WERI-Rb-1 (cell line): ENCODE measurements at regions not wholly inside any gene's neighbourhood (a gene's known extent, or its start where the extent isn't known, plus 50 kb on each side); places are given as distances from the start of the nearest gene placed in this dataset.

ENCODE experiments used
- DNase-seq: peaks from one replicate; pipeline ENCODE4 v3.0.0-alpha.2; 2020
- H3K27ac ChIP-seq: fragments of 250-450 bp; sonication (Bioruptor Pico); 2 replicates; pipeline ENCODE4 v1.5.1; 2020; ENCODE audit warnings: mild to moderate bottlenecking, moderate library complexity
- H3K27me3 ChIP-seq: fragments of 250-450 bp; sonication (Bioruptor Pico); 2 replicates; pipeline ENCODE4 v1.5.1; 2021; ENCODE audit warnings: mild to moderate bottlenecking, low read depth, moderate library complexity; ENCODE audit not compliant: insufficient read depth, severe bottlenecking
- H3K36me3 ChIP-seq: fragments of 250-450 bp; sonication (Bioruptor Pico); 2 replicates; pipeline ENCODE4 v1.5.1; 2020; ENCODE audit warnings: mild to moderate bottlenecking, moderate library complexity
- H3K4me3 ChIP-seq: 2 replicates; pipeline ENCODE4 v1.5.1; 2011; ENCODE audit warnings: low read depth, mild to moderate bottlenecking, control low read depth, low read length
- H3K9me3 ChIP-seq: fragments of 250-450 bp; sonication (Bioruptor Pico); 2 replicates; pipeline ENCODE4 v1.5.1; 2021; ENCODE audit warnings: mild to moderate bottlenecking, moderate library complexity; ENCODE audit not compliant: severe bottlenecking
- CTCF ChIP-seq: IDR thresholded peaks from 2 replicates; pipeline ENCODE4 v1.5.1; 2011; ENCODE audit warnings: low read depth, mild to moderate bottlenecking, control low read depth, inconsistent platforms, low read length

- H3K4me3 ChIP-seq: no peak overlapping the region
- no peak for TF ChIP-seq CTCF
- no peaks in the 10 kb centered on the region for H3K9me3 ChIP-seq
- H3K27ac ChIP-seq: no peak overlapping the region
- H3K36me3 ChIP-seq: no peaks in the 10 kb centered on the region
- H3K27me3 ChIP-seq: peaks cover 16% of the 10 kb centered on the region
- DNase-seq: no peak
Measured at GRCh38 chr15:39299486-39300267, 281.2 kb upstream of the THBS1 start.

GRCh38 chr15:39300451-39301153 lies 280.3 kb upstream of the THBS1 start:
- no peak for TF ChIP-seq CTCF
- no peak for DNase-seq
- no peak overlapping the region for H3K4me3 ChIP-seq
- peaks cover 16% of the 10 kb centered on the region for H3K27me3 ChIP-seq
- H3K9me3 ChIP-seq: no peaks in the 10 kb centered on the region
- H3K36me3 ChIP-seq: no peaks in the 10 kb centered on the region
- no peak overlapping the region for H3K27ac ChIP-seq

DNA sequence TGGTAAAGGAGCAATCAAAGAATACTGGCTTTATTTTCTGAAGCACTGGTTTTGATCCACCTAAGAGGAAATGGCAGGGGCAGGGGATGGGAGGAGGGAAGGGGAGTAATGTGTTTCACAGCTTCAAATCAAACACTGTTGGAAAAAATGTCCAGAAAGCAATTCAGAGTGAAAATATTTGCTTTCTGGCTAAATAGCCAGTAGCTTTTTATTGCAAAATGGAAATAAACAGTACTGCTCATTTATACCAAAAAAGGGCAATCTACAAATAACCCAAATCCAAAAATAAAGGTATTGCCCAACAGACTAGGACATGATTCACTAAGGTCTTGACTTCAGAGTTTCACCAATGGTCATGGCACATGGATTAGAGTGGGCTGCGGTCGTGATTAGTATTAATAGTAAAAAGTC lies 279.3 kb upstream of the THBS1 start:
- Histone ChIP-seq H3K4me3 (no peak overlapping the region), H3K27ac (no peak overlapping the region), H3K36me3 (no peaks in the 10 kb centered on the region), H3K9me3 (no peaks in the 10 kb centered on the region), H3K27me3 (peaks cover 15% of the 10 kb centered on the region)
- no peak for TF ChIP-seq CTCF
- no peak for DNase-seq

- no peak for DNase-seq
- Histone ChIP-seq H3K27me3 (peaks cover 9% of the 10 kb centered on the region), H3K9me3 (no peaks in the 10 kb centered on the region), H3K4me3 (no peak overlapping the region), H3K27ac (no peak overlapping the region), H3K36me3 (no peaks in the 10 kb centered on the region)
- TF ChIP-seq CTCF: no peak
Measured at GRCh38 chr15:39302936-39303335, 277.9 kb upstream of the THBS1 start.

DNA sequence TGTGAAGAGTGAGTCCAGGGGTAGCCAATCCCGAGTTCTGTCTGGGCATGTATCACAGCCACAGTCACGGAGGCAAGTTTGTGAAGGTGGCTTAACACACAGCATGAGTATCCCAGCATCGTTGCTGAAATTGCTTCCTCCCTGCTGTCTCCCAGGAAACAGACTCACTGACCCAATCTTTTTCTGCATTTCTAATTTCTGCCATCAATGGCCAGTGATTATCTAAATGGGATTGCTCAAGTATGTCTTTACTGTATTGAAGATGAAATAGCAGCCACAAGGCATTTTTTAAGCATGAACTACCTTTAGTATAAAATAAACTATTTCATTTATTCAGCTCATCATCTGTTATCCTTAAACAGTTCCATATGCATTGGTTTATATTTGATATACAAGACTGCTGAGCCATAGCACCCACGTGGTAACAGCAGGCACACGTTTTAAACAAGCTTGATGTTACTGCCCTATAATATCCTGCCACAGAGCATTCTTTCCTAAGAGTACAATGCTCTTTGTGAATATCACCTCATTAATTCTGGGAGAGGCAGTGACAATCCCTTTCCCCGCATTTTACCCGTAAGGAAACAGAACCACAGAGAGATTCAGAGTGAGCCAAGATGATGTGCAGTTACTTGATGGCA lies 276.6 kb upstream of the THBS1 start:
- Histone ChIP-seq H3K4me3 (no peak overlapping the region), H3K36me3 (no peaks in the 10 kb centered on the region), H3K27ac (no peak overlapping the region), H3K9me3 (no peaks in the 10 kb centered on the region), H3K27me3 (peaks cover 6% of the 10 kb centered on the region)
- TF ChIP-seq CTCF: no peak
- DNase-seq: no peak
